HG03095 (cell line): ENCODE measurements at regions not wholly inside any gene's neighbourhood (a gene's known extent, or its start where the extent isn't known, plus 50 kb on each side); places are given as distances from the start of the nearest gene placed in this dataset.
"Not testable (repeated sequence)": the region's sequence is repeated elsewhere in the genome, so short reads cannot be mapped to it uniquely, and the experiment has no call there.

Source experiments
- ATAC-seq: cut with Tn5 transposase; IDR thresholded peaks from one replicate; pipeline ENCODE4 v1.9.1; 2021; ENCODE audit warnings: moderate library complexity; ENCODE audit not compliant: unreplicated experiment

DNA sequence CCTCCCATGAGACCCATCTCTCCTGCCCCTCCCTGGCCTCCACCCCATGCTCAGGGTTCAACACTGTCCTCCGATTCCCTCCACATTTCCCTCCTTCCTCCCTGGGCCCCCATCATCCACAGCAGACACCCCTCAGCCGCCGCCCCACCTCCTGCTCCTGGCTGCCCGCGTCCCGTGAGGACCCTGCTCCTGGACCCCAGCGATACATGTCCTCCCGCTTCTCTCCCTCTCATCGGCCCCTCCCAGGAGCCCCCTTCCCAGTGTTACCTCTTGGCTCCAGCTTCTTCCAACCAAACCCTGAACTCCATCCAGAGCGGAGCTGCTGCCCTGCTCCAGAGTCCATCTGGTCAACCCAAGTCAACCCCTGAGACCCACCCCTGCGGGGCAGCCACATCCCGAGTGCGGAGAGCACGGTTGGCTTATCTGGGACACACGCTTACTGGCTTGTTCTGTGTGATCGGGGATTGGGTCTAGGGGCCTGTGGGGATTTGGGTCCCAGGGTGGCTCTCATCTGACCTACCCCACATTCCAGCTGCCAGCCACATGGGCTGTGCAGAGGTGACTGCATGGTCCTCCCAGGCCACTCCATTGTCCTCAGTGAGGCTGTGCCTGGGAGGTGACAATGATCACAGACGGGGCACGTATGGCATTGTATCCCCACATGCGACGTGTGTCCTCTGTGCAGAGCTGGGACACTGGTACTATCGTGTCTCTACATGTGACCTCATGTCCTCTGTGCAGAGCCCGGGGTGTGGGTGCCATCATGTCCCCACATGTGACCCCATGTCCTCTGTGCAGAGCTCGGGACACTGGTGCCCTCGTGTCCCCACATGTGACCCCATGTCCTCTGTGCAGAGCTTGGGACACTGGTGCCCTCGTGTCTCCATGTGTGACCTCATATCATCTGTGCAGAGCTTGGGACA is 333.6 kb downstream of the ADGRD1 start:
- ATAC-seq, result no peak

- no peak for ATAC-seq
Observed at GRCh38 chr12:131287938-131288764, 334.4 kb downstream of the ADGRD1 start.

DNA sequence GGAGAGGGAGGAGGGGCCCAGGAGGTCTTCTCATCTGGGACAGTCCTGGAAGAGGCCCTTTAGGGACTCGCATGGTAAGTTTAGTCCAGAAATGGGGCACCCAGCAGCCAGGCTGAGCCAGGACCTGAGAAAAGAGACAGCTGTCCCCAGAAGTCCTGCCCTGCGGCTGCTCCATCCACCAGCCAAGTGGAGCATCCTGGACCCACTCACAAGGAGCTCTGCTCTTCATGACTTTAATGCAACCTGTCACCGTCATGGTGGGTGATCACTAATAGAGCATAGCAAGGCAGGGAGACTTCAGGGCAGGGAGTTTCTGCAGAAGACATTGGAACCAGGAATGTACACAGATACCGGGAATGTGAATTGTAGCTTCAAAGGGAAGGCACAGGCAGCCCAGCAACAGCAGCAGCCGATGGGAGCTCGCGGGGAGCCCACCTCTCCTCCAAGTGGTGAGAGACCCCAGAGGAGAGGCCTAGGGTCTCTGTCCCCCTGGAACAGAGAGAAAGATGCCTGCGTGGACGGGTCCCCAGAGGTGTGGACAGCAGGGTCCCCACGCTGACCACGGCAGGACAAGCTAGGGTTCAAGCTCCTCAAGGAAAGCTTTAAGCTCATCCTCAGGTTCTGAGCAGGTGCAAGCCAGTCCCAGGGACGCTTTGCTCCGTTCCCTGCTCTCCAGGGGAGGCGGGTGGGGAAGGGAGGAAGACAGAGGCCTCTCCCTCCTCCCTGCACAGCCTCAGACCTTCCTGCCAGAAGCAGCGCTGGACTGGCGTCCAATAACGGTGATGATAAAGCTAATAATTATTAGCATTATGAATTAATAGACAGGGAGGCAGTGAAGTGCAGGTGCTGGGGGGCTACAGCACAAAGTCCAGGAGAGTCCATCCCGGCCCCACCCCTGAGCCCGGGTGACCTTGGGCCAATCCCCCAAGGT is 335.3 kb downstream of the ADGRD1 start:
- ATAC-seq, result not testable (repeated sequence)

- not testable (repeated sequence) for ATAC-seq
Observed at GRCh38 chr12:131289807-131290206, 336.1 kb downstream of the ADGRD1 start.

- ATAC-seq, result no peak
Observed at GRCh38 chr12:131290255-131290959, 336.7 kb downstream of the ADGRD1 start.

DNA sequence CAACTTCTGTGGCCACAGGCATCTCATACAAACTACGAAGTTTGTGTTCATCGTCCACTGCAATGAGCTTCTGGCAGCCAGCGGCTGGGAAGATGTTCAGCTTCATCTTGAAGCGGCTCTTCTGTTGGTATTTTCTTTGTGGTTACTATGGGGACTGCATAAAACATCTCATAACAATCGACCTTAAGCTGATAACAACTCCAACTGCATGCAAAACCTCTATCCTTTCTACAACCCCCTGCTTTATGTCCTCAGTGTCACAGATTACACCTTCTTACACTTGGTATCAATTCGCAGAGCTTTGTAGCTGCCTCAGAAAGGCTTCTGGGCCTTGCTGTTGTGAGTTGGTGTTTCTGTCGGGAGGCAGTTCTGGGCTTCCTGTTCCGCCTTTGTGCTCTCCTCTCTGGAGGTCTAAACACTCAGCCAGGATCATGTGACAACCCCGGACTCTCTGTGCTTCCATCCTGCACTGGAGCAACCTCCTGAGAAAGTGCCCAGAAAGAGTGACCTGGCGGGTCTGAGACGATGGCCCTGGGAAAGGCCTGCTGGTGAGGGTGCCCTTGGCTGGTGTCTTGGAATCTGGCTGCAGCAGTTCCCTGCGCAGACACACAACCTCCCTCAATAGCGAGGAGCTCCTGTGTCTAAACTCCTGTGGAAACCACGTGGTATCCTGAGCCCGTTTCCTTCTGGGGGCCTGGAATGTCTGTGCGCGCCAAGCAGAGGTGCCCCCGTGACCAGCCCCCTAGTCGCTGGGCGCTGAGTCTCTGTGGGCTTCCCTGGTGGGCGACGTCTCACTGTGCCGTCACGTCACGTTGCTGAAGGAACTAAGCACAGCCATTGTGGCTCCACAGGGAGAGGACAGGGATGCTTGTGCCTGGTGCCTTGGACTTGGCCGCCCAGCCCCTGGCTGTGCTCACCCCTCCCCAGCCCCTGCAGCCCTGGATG is 339.6 kb downstream of the ADGRD1 start:
- ATAC-seq, result not testable (repeated sequence)

GRCh38 chr12:131294716-131295115 is 341.0 kb downstream of the ADGRD1 start:
- not testable (repeated sequence) for ATAC-seq

DNA sequence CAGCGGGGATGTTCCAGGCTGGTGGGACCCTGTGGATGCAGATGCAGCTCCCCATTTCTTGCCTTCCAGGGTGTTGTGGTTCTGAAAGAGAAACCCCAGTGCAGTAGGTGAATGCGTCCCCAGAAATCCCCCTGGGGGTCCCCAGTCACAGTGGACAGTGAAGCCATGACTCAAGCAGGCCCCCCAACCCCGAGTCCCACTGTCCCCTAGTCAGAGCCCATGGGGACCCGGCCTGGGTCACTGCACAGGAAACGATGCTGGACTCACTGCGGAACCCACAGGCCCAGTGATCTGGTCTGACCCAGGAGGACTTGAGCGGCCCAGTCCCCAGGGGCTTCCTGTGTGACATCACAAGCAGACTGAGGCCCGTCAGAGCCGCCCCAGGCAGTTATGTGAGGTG is 341.4 kb downstream of the ADGRD1 start:
- ATAC-seq, result not testable (repeated sequence)

GRCh38 chr12:131295559-131295958 is 341.9 kb downstream of the ADGRD1 start:
- ATAC-seq, result not testable (repeated sequence)

GRCh38 chr12:131296136-131296535 is 342.4 kb downstream of the ADGRD1 start:
- not testable (repeated sequence) for ATAC-seq

- not testable (repeated sequence) for ATAC-seq
Observed at GRCh38 chr12:131296651-131297050, 342.9 kb downstream of the ADGRD1 start.

DNA sequence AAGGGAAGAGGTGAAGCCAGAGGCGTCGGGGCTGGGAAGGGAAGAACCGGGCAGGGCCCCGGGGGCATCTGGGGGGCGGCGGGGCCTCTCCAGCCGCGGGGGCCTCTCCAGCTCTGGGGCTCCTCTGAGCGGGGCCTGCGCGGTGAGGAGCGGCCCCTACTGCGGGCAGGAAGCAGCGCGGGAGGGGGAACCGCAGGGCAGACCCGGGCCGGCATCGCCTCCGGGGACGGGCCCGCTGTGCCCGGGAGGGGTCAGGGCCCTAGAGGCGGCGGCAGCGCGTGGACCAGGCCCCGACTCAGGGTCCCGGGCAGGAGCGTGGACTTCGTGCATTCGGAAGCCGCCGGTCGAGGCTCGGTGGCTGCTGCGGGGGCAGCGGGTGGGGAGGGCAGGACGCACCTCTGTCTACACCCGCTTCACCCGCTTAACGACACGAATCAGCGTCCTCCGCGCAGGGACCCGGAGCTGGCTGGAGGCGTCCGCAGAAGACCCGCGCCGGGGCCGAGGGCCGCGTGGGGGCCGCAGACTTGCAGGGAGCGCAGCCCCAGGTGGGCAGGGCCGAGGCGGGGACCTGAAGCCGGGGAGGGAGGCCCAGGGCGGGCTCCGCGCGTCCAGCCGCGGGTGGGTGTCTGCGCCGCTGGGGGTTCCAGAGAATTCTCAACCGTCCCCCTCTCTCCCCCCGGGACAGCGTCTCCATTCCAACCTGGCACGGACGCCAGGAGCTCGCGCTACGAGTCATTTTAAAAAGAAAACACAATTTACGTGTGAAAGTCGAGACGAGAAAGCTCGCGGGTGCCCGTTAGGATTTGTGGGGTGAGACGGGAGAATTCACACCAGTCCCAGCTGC is 345.0 kb downstream of the ADGRD1 start:
- ATAC-seq, result not testable (repeated sequence)

DNA sequence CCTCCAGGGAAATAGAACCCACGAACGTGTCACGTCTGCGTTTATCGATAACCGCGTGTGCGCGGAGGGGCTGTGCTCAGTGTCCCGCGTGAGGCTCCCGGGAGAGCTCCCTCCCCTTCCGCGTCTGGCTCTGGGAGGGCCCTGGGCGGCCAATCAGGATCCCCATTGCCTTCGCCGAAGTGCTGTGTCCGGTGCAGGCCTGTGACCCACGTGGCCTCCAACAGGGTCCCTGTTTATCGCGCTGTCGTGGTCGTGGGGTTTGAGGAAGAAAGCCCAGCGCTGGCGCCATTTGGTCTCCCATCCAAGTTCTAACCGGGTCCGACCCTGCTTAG is 345.6 kb downstream of the ADGRD1 start:
- not testable (repeated sequence) for ATAC-seq

GRCh38 chr12:131303576-131303975 is 349.9 kb downstream of the ADGRD1 start:
- ATAC-seq, result not testable (repeated sequence)

GRCh38 chr12:131304642-131305041 is 350.9 kb downstream of the ADGRD1 start:
- ATAC-seq, result not testable (repeated sequence)

GRCh38 chr12:131309700-131310099 is 356.0 kb downstream of the ADGRD1 start:
- no peak for ATAC-seq

DNA sequence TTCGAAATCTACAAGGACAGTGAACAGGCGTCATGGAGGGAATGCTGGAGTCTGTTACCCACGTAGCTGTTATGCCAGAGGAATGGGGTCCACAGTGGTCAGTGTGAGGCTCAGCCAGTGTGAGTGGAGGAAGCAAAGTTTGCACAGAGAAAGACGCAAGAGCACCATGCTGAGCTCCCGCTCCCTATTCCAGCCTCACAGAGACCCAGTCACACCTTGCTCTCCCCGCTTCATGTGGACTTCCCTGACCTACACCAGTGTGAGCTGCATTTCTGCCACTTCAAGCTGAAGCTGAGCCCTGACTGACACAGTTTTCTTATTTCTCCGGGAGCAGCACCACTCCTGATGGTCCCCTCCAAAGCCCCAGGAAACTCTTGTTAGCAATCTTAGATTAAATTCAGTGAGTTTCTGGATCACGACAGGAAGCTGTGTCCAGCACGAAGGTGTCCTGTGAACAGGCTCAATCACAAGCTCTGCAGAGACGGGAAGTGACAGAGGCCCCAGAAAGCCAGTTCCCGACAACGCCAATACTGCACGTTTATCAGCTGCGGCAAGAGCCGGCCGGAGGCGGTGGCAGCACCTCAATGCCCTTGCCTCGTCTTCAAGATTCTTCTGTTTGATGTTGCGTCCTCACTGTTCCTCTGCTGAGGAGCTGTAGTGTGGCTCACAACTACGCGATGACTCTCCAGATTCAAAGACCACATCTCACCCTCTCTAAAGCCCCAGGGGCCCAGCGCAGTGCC is 356.7 kb downstream of the ADGRD1 start:
- ATAC-seq, result not testable (repeated sequence)
